A549 (cell line): ENCODE measurements at regions not wholly inside any gene's neighbourhood (a gene's known extent, or its start where the extent isn't known, plus 50 kb on each side); places are given as distances from the start of the nearest gene placed in this dataset.

Experiments used
- ATAC-seq, 2 experiments: fragments of 200-7000 bp in 1 of 2; fragments of >200 bp in 1 of 2; cut with Nextera tagmentation in 1 of 2; cut with Tn5 transposase in 1 of 2; 3 replicates each; pipeline versions ENCODE4 v1.8.0 to v1.9.1; 2018 to 2020; ENCODE audit warnings: mild to moderate bottlenecking in 1 of 2, moderate library complexity in 1 of 2
- CTCF ChIA-PET: fragments of 300-600 bp; sonication (Branson Sonifier 250); formaldehyde crosslinking; extraction: SDS; loops from one replicate; lab custom pipeline; 2021; ENCODE audit warnings: antibody characterized with exemption, inconsistent platforms; lab: Yijun Ruan, JAX
- POLR2A ChIA-PET: fragments of 350-600 bp; formaldehyde crosslinking; extraction: SDS; loops from one replicate; lab custom pipeline; 2021; ENCODE audit warnings: antibody characterized with exemption, inconsistent platforms; lab: Yijun Ruan, JAX
- DNase-seq, 2 experiments: peaks; one replicate each; pipeline versions ENCODE4 v3.0.0 to v3.0.0-alpha.2; 2011 to 2016; ENCODE audit warnings: low read depth in 1 of 2, low spot score in 1 of 2
- FAIRE-seq: peaks from 2 replicates; lab custom pipeline; 2011; peaks lifted over from hg19 to GRCh38; lab: Jason Lieb, UNC
- H3K27ac ChIP-seq, 2 experiments: fragments of >200 bp; sonication (Bioruptor Twin); formaldehyde crosslinking; 3 replicates each; pipeline ENCODE4 v1.5.1; 2016 to 2017
- H3K4me1 ChIP-seq: fragments of >200 bp; sonication (Bioruptor Twin); formaldehyde crosslinking; 3 replicates; pipeline ENCODE4 v1.6.1; 2016
- H3K4me2 ChIP-seq: fragments of >200 bp; sonication (Bioruptor Twin); formaldehyde crosslinking; 3 replicates; pipeline ENCODE4 v1.6.1; 2016
- H3K4me3 ChIP-seq: fragments of >200 bp; sonication (Bioruptor Twin); formaldehyde crosslinking; 3 replicates; pipeline ENCODE4 v1.5.1; 2016
- H3K9me3 ChIP-seq: fragments of >200 bp; sonication (Bioruptor Twin); formaldehyde crosslinking; 3 replicates; pipeline ENCODE4 v1.6.1; 2016
- BCL3 ChIP-seq: fragments of >200 bp; sonication (Bioruptor Twin); formaldehyde crosslinking; IDR thresholded peaks from 3 replicates; pipeline ENCODE4 v1.6.1; 2016
- CEBPB ChIP-seq, 2 experiments: fragments of >200 bp in 1 of 2; sonication (Bioruptor Twin) in 1 of 2; formaldehyde crosslinking in 1 of 2; IDR thresholded peaks; 2 replicates each; pipeline ENCODE4 v1.6.1; 2012 to 2016
- EHF ChIP-seq: fragments of 250-450 bp; sonication (Bioruptor Pico); IDR thresholded peaks from 2 replicates; pipeline ENCODE4 v1.5.0; 2020; ENCODE audit warnings: mild to moderate bottlenecking
- ESRRA ChIP-seq: fragments of 150-350 bp; IDR thresholded peaks from 2 replicates; pipeline ENCODE4 v1.6.1; 2014; ENCODE audit warnings: mild to moderate bottlenecking, low read length, borderline replicate concordance
- FOSB ChIP-seq: fragments of 250-450 bp; sonication (Bioruptor Pico); IDR thresholded peaks from 2 replicates; pipeline ENCODE4 v1.5.0; 2020; ENCODE audit warnings: mild to moderate bottlenecking, moderate library complexity
- GATA3 ChIP-seq: IDR thresholded peaks from 2 replicates; pipeline ENCODE4 v1.6.1; 2012; ENCODE audit warnings: borderline replicate concordance
- HDAC2 ChIP-seq: fragments of 200-600 bp; sonication (generic); IDR thresholded peaks from 2 replicates; pipeline ENCODE4 v1.6.1; 2016
- HMGXB4 ChIP-seq: fragments of 250-450 bp; sonication (Bioruptor Pico); IDR thresholded peaks from 2 replicates; pipeline ENCODE4 v1.5.0; 2021; ENCODE audit warnings: mild to moderate bottlenecking, moderate library complexity, borderline replicate concordance
- JUN ChIP-seq, 2 experiments: fragments of >200 bp; sonication (Bioruptor Twin); formaldehyde crosslinking; IDR thresholded peaks; 2 replicates in 1 of 2; 3 replicates in 1 of 2; pipeline ENCODE4 v1.6.1; 2016 to 2017
- JUNB ChIP-seq: fragments of >200 bp; sonication (Bioruptor Twin); formaldehyde crosslinking; IDR thresholded peaks from 2 replicates; pipeline ENCODE4 v1.6.1; 2016
- KDM1A ChIP-seq: fragments of 200-600 bp; sonication (generic); IDR thresholded peaks from 2 replicates; pipeline ENCODE4 v1.6.1; 2016; ENCODE audit warnings: low read depth, mild to moderate bottlenecking
- MAFK ChIP-seq: fragments of 450-650 bp; IDR thresholded peaks from 2 replicates; pipeline ENCODE4 v1.6.1; 2014; ENCODE audit not compliant: partially characterized antibody
- MAX ChIP-seq: IDR thresholded peaks from 2 replicates; pipeline ENCODE4 v1.6.1; 2012
- MAZ ChIP-seq: fragments of 150-350 bp; IDR thresholded peaks from 2 replicates; pipeline ENCODE4 v1.6.1; 2014; ENCODE audit warnings: antibody characterized with exemption, low read depth, low read length, borderline replicate concordance
- NPAS2 ChIP-seq: fragments of 250-450 bp; sonication (Bioruptor Pico); IDR thresholded peaks from 2 replicates; pipeline ENCODE4 v1.8.0; 2022; ENCODE audit warnings: mild to moderate bottlenecking, moderate library complexity, borderline replicate concordance
- NR3C1 ChIP-seq: fragments of >200 bp; sonication (Bioruptor Twin); formaldehyde crosslinking; IDR thresholded peaks from 3 replicates; pipeline ENCODE4 v1.6.1; 2017
- RARB ChIP-seq: fragments of 250-450 bp; sonication (Bioruptor Pico); IDR thresholded peaks from 2 replicates; pipeline ENCODE4 v1.8.0; 2021; ENCODE audit warnings: mild to moderate bottlenecking, moderate library complexity
- REST ChIP-seq: fragments of 200-600 bp; sonication (generic); IDR thresholded peaks from 2 replicates; pipeline ENCODE4 v1.6.1; 2016; ENCODE audit warnings: antibody characterized with exemption, mild to moderate bottlenecking, moderate library complexity
- SREBF2 ChIP-seq: fragments of 450-650 bp; IDR thresholded peaks from 2 replicates; pipeline ENCODE4 v1.6.1; 2014; ENCODE audit warnings: mild to moderate bottlenecking, moderate library complexity
- TFCP2L1 ChIP-seq: fragments of 250-450 bp; sonication (Bioruptor Pico); IDR thresholded peaks from 2 replicates; pipeline ENCODE4 v1.5.0; 2021; ENCODE audit warnings: mild to moderate bottlenecking
- TP53 ChIP-seq: fragments of 250-450 bp; sonication (Bioruptor Pico); IDR thresholded peaks from 2 replicates; pipeline ENCODE4 v1.5.0; 2021; ENCODE audit warnings: mild to moderate bottlenecking, moderate library complexity
- ZFP36 ChIP-seq: fragments of 450-650 bp; IDR thresholded peaks from 2 replicates; pipeline ENCODE4 v1.6.1; 2014; ENCODE audit warnings: borderline replicate concordance; ENCODE audit not compliant: partially characterized antibody
- ZSCAN20 ChIP-seq: fragments of 250-450 bp; sonication (Bioruptor Pico); IDR thresholded peaks from 2 replicates; pipeline ENCODE4 v1.8.0; 2022; ENCODE audit warnings: mild to moderate bottlenecking, moderate library complexity
- WGBS: methylation state at CpG from one replicate; pipeline ENCODE4 v1.1.6; 2017; ENCODE audit errors: missing lambda C conversion rate; 5-methylcytosine and 5-hydroxymethylcytosine counted together
- TF ChIP-seq, protein P1 (sequence below): fragments of 450-650 bp; IDR thresholded peaks from 2 replicates; pipeline ENCODE4 v1.6.1; 2014; ENCODE audit warnings: antibody characterized with exemption
- TF ChIP-seq, protein P2 (sequence below): IDR thresholded peaks from 2 replicates; pipeline ENCODE4 v1.6.1; 2012; ENCODE audit warnings: low read depth, borderline replicate concordance

GRCh38 chr16:80442779-80443178 lies 98.0 kb upstream of the DYNLRB2 start:
- ChIA-PET CTCF (no interaction called here), POLR2A (no interaction called here)
- Histone ChIP-seq H3K4me1 (no peaks in the 10 kb centered on the region), H3K4me3 (no peak overlapping the region), H3K4me2 (no peak overlapping the region), H3K9me3 (no peaks in the 10 kb centered on the region), H3K27ac (no peak overlapping the region)
- DNase-seq (no peak), ATAC-seq (no peak), FAIRE-seq (no peak)
- TF ChIP-seq TP53 (CRISPR knock-in tag) (no peak), REST (no peak), NR3C1 (no peak), ZSCAN20 (CRISPR knock-in tag) (no peak), ZFP36 (no peak), MAZ (no peak), CEBPB (IDR thresholded peaks at IDR 0.05) (no peak), JUNB (no peak), MAX (no peak), GATA3 (no peak), BCL3 (no peak)
- TF ChIP-seq, protein P1, sequence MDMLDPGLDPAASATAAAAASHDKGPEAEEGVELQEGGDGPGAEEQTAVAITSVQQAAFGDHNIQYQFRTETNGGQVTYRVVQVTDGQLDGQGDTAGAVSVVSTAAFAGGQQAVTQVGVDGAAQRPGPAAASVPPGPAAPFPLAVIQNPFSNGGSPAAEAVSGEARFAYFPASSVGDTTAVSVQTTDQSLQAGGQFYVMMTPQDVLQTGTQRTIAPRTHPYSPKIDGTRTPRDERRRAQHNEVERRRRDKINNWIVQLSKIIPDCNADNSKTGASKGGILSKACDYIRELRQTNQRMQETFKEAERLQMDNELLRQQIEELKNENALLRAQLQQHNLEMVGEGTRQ = no peak
- TF ChIP-seq, protein P2, sequence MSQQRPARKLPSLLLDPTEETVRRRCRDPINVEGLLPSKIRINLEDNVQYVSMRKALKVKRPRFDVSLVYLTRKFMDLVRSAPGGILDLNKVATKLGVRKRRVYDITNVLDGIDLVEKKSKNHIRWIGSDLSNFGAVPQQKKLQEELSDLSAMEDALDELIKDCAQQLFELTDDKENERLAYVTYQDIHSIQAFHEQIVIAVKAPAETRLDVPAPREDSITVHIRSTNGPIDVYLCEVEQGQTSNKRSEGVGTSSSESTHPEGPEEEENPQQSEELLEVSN = no peak
- 19% methylated on average over 5 of the region's 5 CpGs for WGBS

DNA sequence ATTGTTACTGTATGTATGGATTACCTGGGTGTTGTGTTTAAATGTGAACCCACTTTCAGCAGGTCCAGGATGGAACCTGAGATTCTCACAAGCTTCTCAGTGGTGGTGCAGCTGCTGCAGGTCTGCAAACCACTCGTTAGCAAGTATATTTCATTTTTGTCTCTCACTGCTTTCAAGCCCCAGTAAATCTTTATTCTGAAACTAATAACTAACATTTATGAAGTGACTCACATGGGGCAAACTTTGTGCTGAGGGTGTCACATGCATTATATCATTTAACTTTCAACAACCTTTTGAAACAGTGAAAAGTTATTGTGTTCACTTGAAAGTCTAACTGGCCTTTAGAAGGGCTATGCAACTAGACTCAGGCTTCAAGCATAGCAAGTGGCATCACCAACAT lies 98.9 kb upstream of the DYNLRB2 start:
- Histone ChIP-seq H3K4me2 (no peak overlapping the region), H3K9me3 (no peaks in the 10 kb centered on the region), H3K27ac (no peak overlapping the region), H3K4me3 (no peak overlapping the region), H3K4me1 (no peaks in the 10 kb centered on the region)
- FAIRE-seq (no peak), ATAC-seq (no peak), DNase-seq (no peak)
- ChIA-PET CTCF (interaction anchor here (0.6 kb wide), 1 partner anchor 548 kb away, joined by 3 read pairs; no protein-coding TSS in a partner anchor), POLR2A (no interaction called here)
- WGBS = 3% methylated on average over 1 of the region's 1 CpG
- no peak for TF ChIP-seq JUN (IDR thresholded peaks at IDR 0.05)
- TF ChIP-seq GATA3 = no peak
- TF ChIP-seq, protein P1 = no peak
- no peak for TF ChIP-seq RARB (CRISPR knock-in tag)
- no peak for TF ChIP-seq HDAC2
- TF ChIP-seq SREBF2 = no peak
- no peak for TF ChIP-seq EHF (CRISPR knock-in tag)
- TF ChIP-seq NPAS2 (CRISPR knock-in tag) = no peak
- no peak for TF ChIP-seq ESRRA
- no peak for TF ChIP-seq NR3C1
- no peak for TF ChIP-seq TFCP2L1 (CRISPR knock-in tag)
- TF ChIP-seq MAFK = no peak
- no peak for TF ChIP-seq ZFP36
- TF ChIP-seq KDM1A = no peak
- TF ChIP-seq FOSB = no peak
- no peak for TF ChIP-seq HMGXB4 (CRISPR knock-in tag)
- TF ChIP-seq, all 56 proteins: peak for 0
